Mucosa of descending colon (tissue), 3 donors: ENCODE measurements at regions not wholly inside any gene's neighbourhood (a gene's known extent, or its start where the extent isn't known, plus 50 kb on each side); places are given as distances from the start of the nearest gene placed in this dataset.

Source experiments
- ATAC-seq: fragments of 200-7000 bp; cut with Tn5 transposase; one replicate; pipeline ENCODE4 v1.9.1; 2020; ENCODE audit warnings: mild to moderate bottlenecking, moderate library complexity
- DNase-seq, 3 donors: peaks; one replicate each; pipeline ENCODE4 v3.0.0-alpha.2; 2020
- H3K36me3 ChIP-seq: fragments of 200-600 bp; one replicate; pipeline ENCODE4 v1.8.0; 2021; ENCODE audit warnings: low read depth, mild to moderate bottlenecking
- H3K4me1 ChIP-seq: fragments of 200-600 bp; one replicate; pipeline ENCODE4 v1.8.0; 2021; ENCODE audit warnings: low read depth, mild to moderate bottlenecking
- H3K4me3 ChIP-seq: fragments of 200-600 bp; one replicate; pipeline ENCODE4 v1.8.0; 2021; ENCODE audit warnings: mild to moderate bottlenecking
- H3K9me3 ChIP-seq: fragments of 200-600 bp; one replicate; pipeline ENCODE4 v1.8.0; 2021; ENCODE audit warnings: mild to moderate bottlenecking
- CTCF ChIP-seq: fragments of 200-600 bp; IDR thresholded peaks from one replicate; pipeline ENCODE4 v1.8.0; 2022; ENCODE audit warnings: antibody characterized with exemption, mild to moderate bottlenecking
- intact Hi-C, 2 donors: fragments of 100-400 bp; cut with DNase I in 1 of 2; cut with micrococcal nuclease in 1 of 2; formaldehyde crosslinking; loops; one replicate each; pipeline versions ENCODE4 v1.11.0 to v1.11.1; 2022; cut with DNase I, micrococcal nuclease
- donor health status: DM: no; HTN: no; CAD: no; lungs with moderate emphysema.
- donor health status: DM: no; HTN: no; CAD: no.
- donor health status: DM: no; HTN: yes; CAD: no.

GRCh38 chr14:38959021-38959420 lies 144.0 kb downstream of the SEC23A start:
- TF ChIP-seq CTCF: no peak
- DNase-seq (no peak), ATAC-seq (no peak)
- no peaks in the 10 kb centered on the region for H3K4me1 ChIP-seq
- no peaks in the 10 kb centered on the region for H3K9me3 ChIP-seq
- no peaks in the 10 kb centered on the region for H3K36me3 ChIP-seq
- intact Hi-C loops: no loop called here
- no peak overlapping the region for H3K4me3 ChIP-seq

- Histone ChIP-seq H3K4me3 (no peak overlapping the region), H3K36me3 (no peaks in the 10 kb centered on the region), H3K9me3 (no peaks in the 10 kb centered on the region), H3K4me1 (no peaks in the 10 kb centered on the region)
- TF ChIP-seq CTCF: no peak
- intact Hi-C loops: no loop called here
- ATAC-seq: no peak
- no peak for DNase-seq
These were observed 144.4 kb downstream of the SEC23A start for GRCh38 chr14:38958589-38958988.

- H3K36me3 ChIP-seq: no peaks in the 10 kb centered on the region
- DNase-seq (no peak), ATAC-seq (no peak)
- no peak overlapping the region for H3K4me3 ChIP-seq
- intact Hi-C loops: no loop called here
- no peak for TF ChIP-seq CTCF
- no peaks in the 10 kb centered on the region for H3K9me3 ChIP-seq
- H3K4me1 ChIP-seq: no peaks in the 10 kb centered on the region
These were observed 151.6 kb downstream of the SEC23A start for GRCh38 chr14:38951451-38951850.

- no peak for TF ChIP-seq CTCF
- Histone ChIP-seq H3K9me3 (no peaks in the 10 kb centered on the region), H3K4me1 (no peaks in the 10 kb centered on the region), H3K4me3 (no peak overlapping the region), H3K36me3 (no peaks in the 10 kb centered on the region)
- intact Hi-C loops: no loop called here
- no peak for ATAC-seq
- no peak for DNase-seq
These were observed 152.4 kb downstream of the SEC23A start for GRCh38 chr14:38950676-38951075.

- ATAC-seq (no peak), DNase-seq (no peak)
- Histone ChIP-seq H3K4me1 (no peaks in the 10 kb centered on the region), H3K36me3 (no peaks in the 10 kb centered on the region), H3K4me3 (no peak overlapping the region), H3K9me3 (no peaks in the 10 kb centered on the region)
- no peak for TF ChIP-seq CTCF
- intact Hi-C loops: no loop called here
These were observed 154.5 kb downstream of the SEC23A start for GRCh38 chr14:38948576-38948975.

- no peaks in the 10 kb centered on the region for H3K36me3 ChIP-seq
- H3K4me1 ChIP-seq: no peaks in the 10 kb centered on the region
- ATAC-seq (no peak), DNase-seq (no peak)
- H3K4me3 ChIP-seq: no peak overlapping the region
- intact Hi-C loops: no loop called here
- TF ChIP-seq CTCF: no peak
- H3K9me3 ChIP-seq: no peaks in the 10 kb centered on the region
These were observed 154.9 kb downstream of the SEC23A start for GRCh38 chr14:38948171-38948570.
